ENCODE measurements at regions not wholly inside any gene's neighbourhood (a gene's known extent, or its start where the extent isn't known, plus 50 kb on each side); places are given as distances from the start of the nearest gene placed in this dataset.

DNA sequence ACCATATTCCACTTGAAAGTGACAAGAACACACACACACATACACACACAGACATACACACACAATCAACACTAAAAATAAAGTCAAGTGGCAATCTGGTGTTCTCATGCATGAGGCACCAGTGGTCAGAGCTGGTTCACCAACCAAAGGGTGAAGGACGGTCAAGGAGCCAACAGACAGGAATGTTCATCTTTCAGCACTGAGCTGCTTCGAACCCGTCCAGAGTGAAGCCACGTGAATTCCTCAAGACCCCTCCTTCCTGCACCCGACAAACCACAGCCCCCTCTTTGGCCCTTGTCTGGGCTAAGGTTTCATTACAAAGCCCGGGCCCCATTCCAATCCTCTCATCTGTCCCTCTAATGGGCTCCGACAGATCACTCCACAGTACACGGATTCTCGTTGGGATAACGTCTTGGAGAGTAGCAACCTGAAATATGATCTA is 84.5 kb upstream of the SMIM23 start:
- 94 to 98% methylated on average over 10 of the region's 10 CpGs for WGBS, 2 experiments (ENCODE audit: insufficient coverage in 2 of 2)
- H3K36me3 ChIP-seq (ENCODE audit: control insufficient read depth, insufficient read depth, low read length) = no peaks in the 10 kb centered on the region
- no peaks in the 10 kb centered on the region for H3K4me1 ChIP-seq (ENCODE audit: control insufficient read depth, insufficient read depth, low read length, poor library complexity, severe bottlenecking)
- H3K4me3 ChIP-seq (ENCODE audit: extremely low read depth, insufficient read depth, low read length, poor library complexity, severe bottlenecking) = no peak overlapping the region
- no peaks in the 10 kb centered on the region for H3K9me3 ChIP-seq (ENCODE audit: control insufficient read depth, low read length)
- no peak overlapping the region for H3K27ac ChIP-seq (ENCODE audit: low read depth, low read length, severe bottlenecking)

DNA sequence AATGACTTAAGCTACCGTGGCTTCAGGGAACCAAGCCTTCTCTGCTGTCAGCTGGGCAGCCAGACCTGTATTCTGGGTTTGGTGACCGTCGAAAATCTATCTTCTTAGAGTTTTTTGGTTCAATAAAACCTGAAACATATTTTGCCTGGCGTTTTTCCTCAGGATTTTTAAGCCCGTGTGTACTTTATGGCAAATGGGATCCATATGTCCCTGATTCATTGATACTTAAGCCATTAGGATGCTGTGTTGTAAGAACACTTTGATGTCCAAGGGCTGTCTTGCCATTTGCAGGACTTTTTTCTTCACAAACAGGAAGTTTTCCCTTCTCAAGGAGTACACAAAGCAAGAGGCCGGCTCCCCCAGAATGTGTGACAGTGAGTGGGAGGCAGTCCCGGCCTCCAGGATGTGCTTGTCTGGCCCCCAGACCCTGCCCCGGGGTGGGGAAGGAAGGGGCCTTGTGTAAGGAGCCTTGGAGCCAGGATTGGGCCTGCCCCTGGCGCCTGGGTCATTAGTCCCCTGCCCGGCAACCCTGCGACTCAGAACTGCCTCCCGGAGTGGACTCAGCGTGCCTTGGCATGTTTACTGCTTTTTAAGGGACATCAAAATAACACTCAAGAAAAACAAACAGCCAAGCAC is 83.4 kb upstream of the SMIM23 start:
- Histone ChIP-seq H3K36me3 (ENCODE audit: control insufficient read depth, insufficient read depth, low read length) (no peaks in the 10 kb centered on the region), H3K4me3 (ENCODE audit: extremely low read depth, insufficient read depth, low read length, poor library complexity, severe bottlenecking) (no peak overlapping the region), H3K27ac (ENCODE audit: low read depth, low read length, severe bottlenecking) (no peak overlapping the region), H3K4me1 (ENCODE audit: control insufficient read depth, insufficient read depth, low read length, poor library complexity, severe bottlenecking) (no peaks in the 10 kb centered on the region), H3K9me3 (ENCODE audit: control insufficient read depth, low read length) (no peaks in the 10 kb centered on the region)
- 83 to 87% methylated on average over 10 to 11 of the region's 13 CpGs for WGBS, 2 experiments (ENCODE audit: insufficient coverage in 2 of 2)

DNA sequence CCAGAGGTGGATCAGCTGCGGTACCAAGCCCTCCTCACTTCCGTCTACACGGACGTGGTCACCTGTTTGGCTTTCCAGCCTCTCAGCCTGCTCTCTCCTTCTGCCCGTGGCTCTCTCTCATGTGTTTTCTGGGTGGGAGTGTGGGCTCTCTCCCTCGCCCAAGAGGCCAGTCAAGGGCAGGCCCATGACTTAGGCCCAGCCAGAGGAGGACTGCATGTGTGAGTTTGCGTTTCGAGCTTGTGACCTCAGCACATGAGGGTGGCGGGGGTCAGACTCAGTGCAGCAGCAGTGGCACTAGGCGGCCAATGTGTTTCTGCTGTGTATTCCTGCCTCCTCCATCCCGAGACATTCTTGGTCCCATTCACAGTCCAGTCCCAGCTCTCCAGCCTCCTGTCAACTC is 82.5 kb upstream of the SMIM23 start:
- H3K9me3 ChIP-seq (ENCODE audit: control insufficient read depth, low read length) = no peaks in the 10 kb centered on the region

GRCh38 chr5:171705036-171705435 is 80.6 kb upstream of the SMIM23 start:
- WGBS, 2 experiments (ENCODE audit: insufficient coverage in 2 of 2) = 94 to 96% methylated on average over 5 of the region's 6 CpGs
- no peak overlapping the region for H3K27ac ChIP-seq (ENCODE audit: low read depth, low read length, severe bottlenecking)
- no peaks in the 10 kb centered on the region for H3K9me3 ChIP-seq (ENCODE audit: control insufficient read depth, low read length)
- no peaks in the 10 kb centered on the region for H3K36me3 ChIP-seq (ENCODE audit: control insufficient read depth, insufficient read depth, low read length)
- H3K4me1 ChIP-seq (ENCODE audit: control insufficient read depth, insufficient read depth, low read length, poor library complexity, severe bottlenecking) = no peaks in the 10 kb centered on the region
- no peak overlapping the region for H3K4me3 ChIP-seq (ENCODE audit: extremely low read depth, insufficient read depth, low read length, poor library complexity, severe bottlenecking)

More for the DNA sequence above, 82.5 kb upstream of the SMIM23 start:
- H3K4me3 ChIP-seq (ENCODE audit: extremely low read depth, insufficient read depth, low read length, poor library complexity, severe bottlenecking) = no peak overlapping the region
- no peak overlapping the region for H3K27ac ChIP-seq (ENCODE audit: low read depth, low read length, severe bottlenecking)
- 94 to 96% methylated on average over 6 to 10 of the region's 11 CpGs for WGBS, 2 experiments (ENCODE audit: insufficient coverage in 2 of 2)
- H3K36me3 ChIP-seq (ENCODE audit: control insufficient read depth, insufficient read depth, low read length) = no peaks in the 10 kb centered on the region
- no peaks in the 10 kb centered on the region for H3K4me1 ChIP-seq (ENCODE audit: control insufficient read depth, insufficient read depth, low read length, poor library complexity, severe bottlenecking)

- Histone ChIP-seq H3K9me3 (ENCODE audit: control insufficient read depth, low read length) (no peaks in the 10 kb centered on the region), H3K4me3 (ENCODE audit: extremely low read depth, insufficient read depth, low read length, poor library complexity, severe bottlenecking) (no peak overlapping the region), H3K36me3 (ENCODE audit: control insufficient read depth, insufficient read depth, low read length) (no peaks in the 10 kb centered on the region), H3K4me1 (ENCODE audit: control insufficient read depth, insufficient read depth, low read length, poor library complexity, severe bottlenecking) (no peaks in the 10 kb centered on the region), H3K27ac (ENCODE audit: low read depth, low read length, severe bottlenecking) (no peak overlapping the region)
- 85 to 87% methylated on average over 6 to 7 of the region's 7 CpGs for WGBS, 2 experiments (ENCODE audit: insufficient coverage in 2 of 2)
Observed at GRCh38 chr5:171705830-171706468, 79.7 kb upstream of the SMIM23 start.

DNA sequence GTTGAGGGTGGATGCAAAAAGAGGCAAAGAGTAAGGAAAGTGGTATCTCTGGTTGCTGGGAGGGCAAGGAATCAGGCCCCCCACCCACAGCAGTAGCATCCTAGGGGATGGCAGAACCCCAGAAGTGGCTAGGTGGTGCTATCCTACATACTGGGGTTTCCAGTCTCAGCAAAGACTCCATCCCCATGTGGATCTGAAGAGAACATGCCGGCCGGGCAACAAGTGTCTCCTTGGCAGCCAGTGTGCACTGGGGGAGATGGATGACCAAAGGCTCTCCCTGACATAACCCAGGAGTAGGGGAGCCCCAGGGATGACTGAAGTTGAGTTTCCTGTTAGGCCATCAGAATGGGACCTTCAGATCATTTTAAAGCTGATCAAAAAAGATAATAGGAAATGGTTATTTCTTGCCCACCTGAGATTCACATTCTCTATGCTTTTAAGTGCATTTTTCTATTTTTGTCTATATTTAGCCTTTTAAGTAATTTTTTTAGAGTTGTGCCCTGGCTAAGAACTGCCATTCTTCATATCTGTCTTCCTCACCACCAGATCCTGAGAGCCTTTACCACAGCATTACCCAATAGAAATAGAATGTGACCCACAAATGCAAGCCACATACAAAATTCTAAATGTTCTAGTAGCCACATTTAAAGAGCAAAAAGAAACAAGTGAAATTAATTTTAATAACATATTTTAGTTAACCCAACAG is 78.7 kb upstream of the SMIM23 start:
- no peak overlapping the region for H3K27ac ChIP-seq (ENCODE audit: low read depth, low read length, severe bottlenecking)
- 90 to 100% methylated on average over 2 of the region's 2 CpGs for WGBS, 2 experiments (ENCODE audit: insufficient coverage in 2 of 2)
- no peaks in the 10 kb centered on the region for H3K9me3 ChIP-seq (ENCODE audit: control insufficient read depth, low read length)
- H3K36me3 ChIP-seq (ENCODE audit: control insufficient read depth, insufficient read depth, low read length) = no peaks in the 10 kb centered on the region
- no peak overlapping the region for H3K4me3 ChIP-seq (ENCODE audit: extremely low read depth, insufficient read depth, low read length, poor library complexity, severe bottlenecking)
- no peaks in the 10 kb centered on the region for H3K4me1 ChIP-seq (ENCODE audit: control insufficient read depth, insufficient read depth, low read length, poor library complexity, severe bottlenecking)

DNA sequence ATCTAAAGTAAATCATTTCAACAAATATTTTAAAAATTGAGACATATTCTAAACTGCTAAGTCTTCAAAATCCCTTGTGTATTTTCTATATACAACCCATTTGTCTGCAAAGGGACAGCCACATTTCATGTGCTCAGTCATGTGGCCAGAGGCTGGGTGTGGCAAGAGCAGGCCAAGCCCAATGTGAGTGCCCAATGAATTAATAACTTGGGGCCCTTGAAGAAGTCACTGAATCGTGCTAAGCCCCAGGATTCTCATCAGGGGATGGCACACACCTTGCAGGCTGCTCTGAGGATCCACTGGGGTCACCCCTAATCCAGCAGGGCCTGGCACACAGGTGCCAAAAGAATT is 78.2 kb upstream of the SMIM23 start:
- no peaks in the 10 kb centered on the region for H3K4me1 ChIP-seq (ENCODE audit: control insufficient read depth, insufficient read depth, low read length, poor library complexity, severe bottlenecking)
- H3K36me3 ChIP-seq (ENCODE audit: control insufficient read depth, insufficient read depth, low read length) = no peaks in the 10 kb centered on the region
- no peak overlapping the region for H3K4me3 ChIP-seq (ENCODE audit: extremely low read depth, insufficient read depth, low read length, poor library complexity, severe bottlenecking)
- WGBS, 2 experiments (ENCODE audit: insufficient coverage in 2 of 2) = 70 to 75% methylated on average over 1 of the region's 1 CpG
- H3K27ac ChIP-seq (ENCODE audit: low read depth, low read length, severe bottlenecking) = no peak overlapping the region
- no peaks in the 10 kb centered on the region for H3K9me3 ChIP-seq (ENCODE audit: control insufficient read depth, low read length)

DNA sequence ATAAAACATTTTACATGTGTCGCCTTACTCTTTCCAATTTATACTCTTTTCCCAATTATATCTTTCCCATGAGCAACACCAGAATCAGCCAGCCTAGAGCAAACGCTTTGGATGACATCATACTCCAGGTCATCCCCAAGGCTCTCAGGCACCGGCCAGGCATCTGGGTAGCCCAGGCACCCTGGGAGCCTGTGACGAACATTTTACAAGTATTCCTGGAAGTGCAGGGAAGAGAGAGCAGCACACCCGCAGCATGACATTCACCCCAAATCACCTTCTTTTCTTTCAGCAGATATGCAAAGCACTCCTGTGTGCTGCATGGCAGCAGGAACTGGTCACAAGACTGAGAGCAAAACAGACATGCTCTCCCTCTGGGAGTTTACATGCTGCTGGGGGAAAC is 75.7 kb upstream of the SMIM23 start:
- WGBS, 2 experiments (ENCODE audit: insufficient coverage in 2 of 2) = 84 to 100% methylated on average over 2 to 4 of the region's 5 CpGs
- Histone ChIP-seq H3K27ac (ENCODE audit: low read depth, low read length, severe bottlenecking) (no peak overlapping the region), H3K4me3 (ENCODE audit: extremely low read depth, insufficient read depth, low read length, poor library complexity, severe bottlenecking) (no peak overlapping the region), H3K36me3 (ENCODE audit: control insufficient read depth, insufficient read depth, low read length) (no peaks in the 10 kb centered on the region), H3K4me1 (ENCODE audit: control insufficient read depth, insufficient read depth, low read length, poor library complexity, severe bottlenecking) (no peaks in the 10 kb centered on the region), H3K9me3 (ENCODE audit: control insufficient read depth, low read length) (no peaks in the 10 kb centered on the region)

- H3K9me3 ChIP-seq (ENCODE audit: control insufficient read depth, low read length) = no peaks in the 10 kb centered on the region
- WGBS, 2 experiments (ENCODE audit: insufficient coverage in 2 of 2) = 93% methylated on average over 5 of the region's 5 CpGs
- H3K4me3 ChIP-seq (ENCODE audit: extremely low read depth, insufficient read depth, low read length, poor library complexity, severe bottlenecking) = no peak overlapping the region
- no peak overlapping the region for H3K27ac ChIP-seq (ENCODE audit: low read depth, low read length, severe bottlenecking)
- H3K36me3 ChIP-seq (ENCODE audit: control insufficient read depth, insufficient read depth, low read length) = no peaks in the 10 kb centered on the region
- H3K4me1 ChIP-seq (ENCODE audit: control insufficient read depth, insufficient read depth, low read length, poor library complexity, severe bottlenecking) = no peaks in the 10 kb centered on the region
Observed at GRCh38 chr5:171710451-171711024, 75.1 kb upstream of the SMIM23 start.

DNA sequence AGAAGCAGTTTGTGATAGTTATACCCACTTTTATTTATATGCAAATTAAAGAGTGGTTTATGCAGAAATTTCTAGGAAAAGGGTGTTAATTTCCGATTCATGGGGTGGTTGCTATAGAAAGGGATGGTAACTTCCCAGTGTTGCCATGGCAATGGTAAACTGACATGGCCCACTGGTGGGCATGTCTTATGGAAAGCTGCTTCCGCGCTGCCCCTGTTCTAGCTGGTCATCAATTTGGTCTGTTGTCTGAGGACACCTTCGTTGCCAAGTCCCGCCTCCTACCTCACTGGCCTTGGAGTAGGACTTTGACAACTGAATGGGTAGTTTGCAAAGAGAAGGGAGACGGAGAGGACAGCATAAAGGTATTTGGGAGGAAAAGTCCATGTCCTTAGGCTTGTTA is 74.0 kb upstream of the SMIM23 start:
- Histone ChIP-seq H3K36me3 (ENCODE audit: control insufficient read depth, insufficient read depth, low read length) (no peaks in the 10 kb centered on the region), H3K9me3 (ENCODE audit: control insufficient read depth, low read length) (no peaks in the 10 kb centered on the region), H3K4me1 (ENCODE audit: control insufficient read depth, insufficient read depth, low read length, poor library complexity, severe bottlenecking) (no peaks in the 10 kb centered on the region), H3K4me3 (ENCODE audit: extremely low read depth, insufficient read depth, low read length, poor library complexity, severe bottlenecking) (no peak overlapping the region), H3K27ac (ENCODE audit: low read depth, low read length, severe bottlenecking) (no peak overlapping the region)
- WGBS, 2 experiments (ENCODE audit: insufficient coverage in 2 of 2) = 83 to 91% methylated on average over 3 to 4 of the region's 6 CpGs

Measured in mesodermal cell (in vitro differentiated cells).